Tibial nerve (tissue), 4 donors: ENCODE measurements at regions not wholly inside any gene's neighbourhood (a gene's known extent, or its start where the extent isn't known, plus 50 kb on each side); places are given as distances from the start of the nearest gene placed in this dataset.

ENCODE experiments used
- EP300 ChIP-seq, 2 donors: sonication (generic); formaldehyde crosslinking; IDR thresholded peaks; one replicate each; pipeline ENCODE4 v1.6.1; 2017; ENCODE audit warnings: antibody characterized with exemption in 2 of 2, mild to moderate bottlenecking in 1 of 2
- POLR2A ChIP-seq, 2 donors: fragments of 450-650 bp; IDR thresholded peaks; one replicate each; pipeline ENCODE4 v1.6.1; 2017; ENCODE audit warnings: antibody characterized with exemption in 2 of 2, mild to moderate bottlenecking in 2 of 2, moderate library complexity in 2 of 2
- TF ChIP-seq, protein P1 (sequence below), 5 experiments: fragments of 200-600 bp in 3 of 5; fragments of 450-650 bp in 2 of 5; sonication (generic) in 3 of 5; IDR thresholded peaks; one replicate each; pipeline ENCODE4 v1.5.1; 2016 to 2019; ENCODE audit warnings: antibody characterized with exemption in 5 of 5, mild to moderate bottlenecking in 3 of 5, moderate library complexity in 2 of 5

DNA sequence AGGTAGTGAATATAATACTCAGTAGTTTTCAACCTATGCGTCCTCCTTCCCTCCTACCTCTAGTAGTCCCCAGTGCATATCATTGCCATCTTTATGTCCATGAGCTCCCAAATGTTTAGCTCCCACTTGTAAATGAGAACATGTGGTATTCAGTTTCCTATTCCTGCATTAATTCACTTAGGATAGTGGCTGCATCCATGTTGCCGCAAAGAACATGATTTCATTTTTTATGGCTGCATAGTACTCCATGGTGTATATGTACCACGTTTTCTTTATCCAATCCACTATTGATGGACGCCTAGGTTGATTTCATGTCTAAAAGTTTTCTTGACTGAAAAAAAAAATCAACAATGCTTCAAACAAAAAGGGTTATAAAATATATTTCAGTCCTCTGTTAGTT lies 303.4 kb upstream of the SGCG start:
- TF ChIP-seq, protein P1, sequence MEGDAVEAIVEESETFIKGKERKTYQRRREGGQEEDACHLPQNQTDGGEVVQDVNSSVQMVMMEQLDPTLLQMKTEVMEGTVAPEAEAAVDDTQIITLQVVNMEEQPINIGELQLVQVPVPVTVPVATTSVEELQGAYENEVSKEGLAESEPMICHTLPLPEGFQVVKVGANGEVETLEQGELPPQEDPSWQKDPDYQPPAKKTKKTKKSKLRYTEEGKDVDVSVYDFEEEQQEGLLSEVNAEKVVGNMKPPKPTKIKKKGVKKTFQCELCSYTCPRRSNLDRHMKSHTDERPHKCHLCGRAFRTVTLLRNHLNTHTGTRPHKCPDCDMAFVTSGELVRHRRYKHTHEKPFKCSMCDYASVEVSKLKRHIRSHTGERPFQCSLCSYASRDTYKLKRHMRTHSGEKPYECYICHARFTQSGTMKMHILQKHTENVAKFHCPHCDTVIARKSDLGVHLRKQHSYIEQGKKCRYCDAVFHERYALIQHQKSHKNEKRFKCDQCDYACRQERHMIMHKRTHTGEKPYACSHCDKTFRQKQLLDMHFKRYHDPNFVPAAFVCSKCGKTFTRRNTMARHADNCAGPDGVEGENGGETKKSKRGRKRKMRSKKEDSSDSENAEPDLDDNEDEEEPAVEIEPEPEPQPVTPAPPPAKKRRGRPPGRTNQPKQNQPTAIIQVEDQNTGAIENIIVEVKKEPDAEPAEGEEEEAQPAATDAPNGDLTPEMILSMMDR (IDR thresholded peaks at IDR 0.05) = no peak
- TF ChIP-seq EP300 (IDR thresholded peaks at IDR 0.05) (no peak), POLR2A (IDR thresholded peaks at IDR 0.05) (no peak)
